CD4-positive, alpha-beta T cell treated with Interleukin-6 at 100 ng/mL for 8 hours (primary cell): ENCODE measurements at regions not wholly inside any gene's neighbourhood (a gene's known extent, or its start where the extent isn't known, plus 50 kb on each side); places are given as distances from the start of the nearest gene placed in this dataset.
"Not testable (repeated sequence)": the region's sequence is repeated elsewhere in the genome, so short reads cannot be mapped to it uniquely, and the experiment has no call there.

Experiments used
- DNase-seq: peaks from one replicate; pipeline ENCODE4 v3.0.0-alpha.2; 2020; ENCODE audit warnings: mixed read lengths, low spot score

DNA sequence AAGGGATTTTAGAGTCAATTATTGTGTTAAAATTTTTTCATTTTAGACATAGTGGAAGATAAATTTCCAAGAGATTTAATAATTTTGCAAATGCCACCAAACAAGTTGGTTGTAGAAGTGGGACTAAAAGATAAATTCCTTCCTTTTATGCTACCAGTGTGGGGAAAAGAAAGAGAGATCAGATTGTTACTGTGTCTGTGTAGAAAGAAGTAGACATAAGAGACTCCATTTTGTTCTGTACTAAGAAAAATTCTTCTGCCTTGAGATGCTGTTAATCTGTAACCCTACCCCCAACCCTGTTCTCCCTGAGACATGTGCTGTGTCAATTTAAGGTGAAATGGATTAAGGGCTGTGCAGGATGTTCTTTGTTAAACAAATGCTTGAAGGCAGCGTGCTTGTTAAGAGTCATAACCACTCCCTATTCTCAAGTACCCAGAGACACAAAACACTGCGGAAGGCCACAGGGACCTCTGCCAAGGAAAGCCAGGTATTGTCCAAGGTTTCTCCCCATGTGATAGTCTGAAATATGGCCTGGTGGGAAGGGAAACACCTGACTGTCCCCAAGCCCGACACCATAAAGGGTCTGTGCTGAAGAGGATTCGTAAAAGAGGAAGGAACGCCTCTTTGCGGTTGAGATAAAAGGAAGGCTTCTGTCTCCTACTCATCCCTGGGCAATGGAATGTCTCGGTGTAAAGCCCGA, 117.0 kb downstream of the CEP44 start:
- not testable (repeated sequence) for DNase-seq

DNA sequence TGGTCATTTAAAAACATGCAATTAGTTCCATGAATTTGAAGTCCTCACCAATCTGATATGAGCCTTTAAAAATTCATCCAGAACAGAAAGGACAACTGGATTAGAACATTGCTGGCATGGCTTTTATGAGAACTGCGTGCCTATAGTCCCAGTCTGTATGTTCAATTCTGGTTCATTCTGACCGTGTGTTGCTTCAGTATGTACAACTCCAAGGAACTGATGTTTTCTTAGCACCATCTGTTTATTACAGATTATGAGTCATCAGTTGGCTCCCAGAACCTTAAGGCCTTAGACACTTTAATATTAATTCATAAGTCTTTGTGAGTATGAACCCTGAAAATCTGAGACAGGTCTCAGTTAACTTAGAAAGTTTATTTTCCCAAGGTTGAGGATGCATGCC, 115.0 kb downstream of the CEP44 start:
- DNase-seq, result no peak

DNA sequence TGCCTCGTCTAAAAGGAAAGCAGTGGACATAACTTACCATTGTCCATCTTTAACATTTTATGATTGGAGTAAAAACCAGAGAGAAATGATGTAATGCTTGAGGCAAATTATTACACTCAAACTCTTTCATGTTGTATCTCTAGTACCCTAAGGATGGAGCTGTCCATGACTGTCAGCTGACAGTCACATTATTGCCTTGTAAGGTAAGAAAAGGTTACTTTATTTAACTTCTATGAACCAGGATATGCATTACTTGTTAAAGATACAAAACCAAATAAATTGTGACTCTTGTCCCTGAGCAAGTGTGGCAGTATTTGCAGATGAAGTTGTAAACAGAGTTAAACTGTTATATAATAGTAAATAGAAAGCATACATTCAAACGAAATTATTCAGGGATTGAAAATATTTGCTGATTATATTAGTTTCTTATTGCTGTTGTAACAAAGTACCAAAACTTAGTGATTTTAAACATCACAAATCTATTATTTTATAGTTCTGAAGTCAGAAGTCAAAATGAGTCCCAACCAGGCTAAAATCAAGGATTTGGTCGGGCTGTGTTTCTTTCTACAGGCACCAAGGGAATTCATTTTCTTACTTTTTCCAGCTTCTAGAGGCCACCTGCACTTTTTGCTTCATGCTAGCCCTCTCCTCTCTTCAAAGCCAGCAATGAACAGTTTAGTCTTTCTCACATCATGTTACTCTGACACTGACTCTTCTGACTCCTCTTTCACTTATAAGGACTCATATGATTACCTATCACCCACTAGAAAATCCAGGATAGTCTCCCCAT, 113.8 kb downstream of the CEP44 start:
- no peak for DNase-seq

DNA sequence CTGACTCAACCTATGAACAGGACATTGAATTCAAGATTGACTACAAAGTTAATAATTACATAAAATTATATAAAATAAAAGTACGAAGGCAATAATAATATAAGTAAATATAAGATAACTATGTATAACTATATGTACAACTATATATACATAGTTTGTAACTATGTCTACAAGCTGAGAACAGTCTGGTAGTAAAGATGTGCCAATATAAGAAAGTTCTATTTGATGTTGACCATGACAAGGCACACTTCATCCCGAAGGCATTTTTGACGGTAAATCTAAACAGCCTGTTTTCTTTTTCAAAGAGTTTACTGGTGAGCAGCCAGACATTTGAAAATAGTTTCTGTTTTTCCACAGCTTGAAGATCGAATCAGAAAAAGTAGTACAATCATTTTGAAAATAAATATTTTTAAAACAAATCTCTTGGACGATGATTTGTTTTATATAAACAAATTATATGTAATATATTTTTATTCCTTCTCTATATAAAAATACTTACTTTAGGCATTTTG, 112.9 kb downstream of the CEP44 start:
- DNase-seq, result no peak

DNA sequence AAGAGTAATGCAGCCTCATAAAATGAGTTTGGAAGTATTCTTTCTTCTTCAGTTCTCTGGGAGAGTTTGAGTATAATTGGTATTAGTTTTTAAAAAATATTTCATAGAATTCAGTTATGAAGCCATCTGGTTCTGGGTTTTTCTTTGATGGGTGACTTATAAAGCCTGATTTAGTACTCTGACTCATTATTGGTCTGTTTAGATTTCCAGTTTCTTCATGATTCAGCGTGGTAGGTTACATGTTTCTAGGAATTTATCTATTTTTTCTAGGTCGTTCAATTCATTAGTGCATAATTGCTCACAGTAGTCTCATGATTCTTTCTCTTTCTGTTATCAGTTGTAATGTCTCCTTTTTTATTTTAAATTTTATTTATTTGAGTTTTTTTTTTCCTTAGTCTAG, 111.2 kb downstream of the CEP44 start:
- no peak for DNase-seq

DNA sequence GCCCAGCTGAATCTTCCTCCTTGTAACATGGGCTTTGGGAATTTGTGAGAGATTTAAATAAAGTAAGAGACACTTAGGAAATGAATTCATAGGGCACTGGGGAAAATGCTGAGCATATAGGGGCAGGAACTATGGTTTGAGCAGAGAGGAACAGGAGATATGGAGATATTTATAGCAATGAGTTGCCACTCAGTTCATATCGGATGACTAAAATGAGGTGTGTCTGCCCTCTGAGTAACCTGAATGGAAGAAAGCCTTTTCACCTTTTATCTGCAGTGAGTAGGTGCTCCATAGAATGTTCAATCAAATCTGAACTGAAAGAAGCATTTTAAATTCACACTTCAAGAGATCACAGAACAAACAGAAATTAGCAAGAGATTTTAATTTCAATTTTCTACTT, 105.7 kb downstream of the CEP44 start:
- DNase-seq, result no peak

DNA sequence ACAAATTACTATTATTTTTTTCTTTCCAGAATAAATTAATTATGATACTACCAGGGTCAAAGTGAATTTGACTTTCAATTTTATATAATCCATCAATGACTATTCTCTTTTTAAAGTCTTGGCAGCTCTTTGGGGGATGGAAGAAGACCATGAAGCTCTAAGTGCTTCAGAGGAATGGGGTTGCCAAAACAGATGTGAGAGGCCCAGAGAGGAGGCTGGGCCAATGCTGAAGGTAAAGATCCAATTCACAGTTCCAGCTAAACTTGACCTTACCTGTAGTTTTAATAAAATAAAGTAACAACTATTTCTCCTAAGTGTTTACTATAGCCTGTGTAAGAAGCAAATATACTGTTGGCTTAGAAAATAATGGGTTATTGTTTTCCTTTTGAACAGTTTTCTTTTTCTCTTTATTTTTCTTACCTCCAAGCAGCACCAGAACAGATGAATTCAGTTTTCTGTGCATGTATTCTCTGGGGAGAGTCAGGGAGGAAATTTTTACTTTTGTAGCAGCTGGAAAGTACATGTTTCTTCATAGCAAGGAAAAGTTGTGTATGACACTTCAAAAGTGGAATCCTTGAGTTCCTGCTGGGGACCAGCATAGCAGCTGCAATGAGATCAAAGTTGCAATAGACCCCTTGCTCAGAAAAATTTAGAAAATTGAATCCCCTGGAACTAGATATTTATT, 104.9 kb downstream of the CEP44 start:
- DNase-seq, result no peak

DNA sequence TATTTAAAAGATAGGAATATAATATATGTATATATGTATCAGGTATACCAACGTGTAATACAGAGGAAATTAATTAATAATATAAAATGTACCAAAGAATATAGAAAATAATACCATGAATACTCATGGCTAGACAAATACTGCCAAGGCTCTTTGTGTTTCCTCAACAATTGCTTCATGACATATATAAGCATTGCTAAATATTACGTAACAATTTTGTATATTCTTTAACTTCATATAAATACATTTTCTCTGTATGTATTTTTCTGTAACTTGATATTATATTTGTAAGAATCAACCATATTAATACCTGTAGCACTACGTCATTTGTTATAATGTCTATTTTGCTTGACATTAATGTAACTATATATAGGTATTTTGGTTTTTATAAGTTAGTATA, 104.0 kb downstream of the CEP44 start:
- DNase-seq, result no peak

DNA sequence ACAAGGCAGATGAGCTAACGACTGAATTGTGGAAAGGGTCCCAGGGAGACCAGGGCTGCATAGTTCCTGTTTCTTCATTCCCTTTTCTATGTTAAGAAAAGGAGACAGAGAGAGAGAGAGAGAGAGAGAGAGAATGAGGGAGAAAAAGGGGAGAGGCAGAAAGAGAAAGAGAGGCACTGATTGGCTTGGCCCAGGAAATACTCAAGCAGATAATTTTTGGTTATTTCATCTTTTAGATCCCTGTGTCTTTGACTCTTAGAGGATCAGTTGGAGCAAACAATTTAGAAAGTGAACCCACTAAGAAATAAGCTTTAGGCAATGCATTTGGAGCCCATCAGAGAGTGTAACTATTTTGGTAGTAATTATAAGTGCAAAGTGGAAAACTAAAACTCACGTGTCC, 103.4 kb downstream of the CEP44 start:
- no peak for DNase-seq

DNA sequence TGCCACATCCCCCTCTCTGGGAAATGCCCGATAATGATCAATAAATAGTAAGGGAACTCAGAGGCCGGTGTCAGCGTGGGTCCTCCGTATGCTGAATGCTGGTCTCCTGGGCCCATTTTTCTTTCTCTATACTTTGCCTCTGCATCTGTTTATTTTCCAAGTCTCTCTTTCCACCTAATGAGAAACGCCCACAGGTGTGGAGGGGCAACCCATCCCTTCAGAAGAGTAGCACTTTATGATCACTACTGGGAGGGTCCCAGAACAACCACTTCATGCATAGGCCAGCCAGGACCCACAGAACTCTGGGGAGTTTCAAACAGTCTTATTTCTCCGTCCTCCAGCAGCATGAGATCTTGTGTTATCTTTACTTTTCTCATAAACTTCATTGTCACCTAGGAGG, 100.1 kb downstream of the CEP44 start:
- DNase-seq, result no peak

DNA sequence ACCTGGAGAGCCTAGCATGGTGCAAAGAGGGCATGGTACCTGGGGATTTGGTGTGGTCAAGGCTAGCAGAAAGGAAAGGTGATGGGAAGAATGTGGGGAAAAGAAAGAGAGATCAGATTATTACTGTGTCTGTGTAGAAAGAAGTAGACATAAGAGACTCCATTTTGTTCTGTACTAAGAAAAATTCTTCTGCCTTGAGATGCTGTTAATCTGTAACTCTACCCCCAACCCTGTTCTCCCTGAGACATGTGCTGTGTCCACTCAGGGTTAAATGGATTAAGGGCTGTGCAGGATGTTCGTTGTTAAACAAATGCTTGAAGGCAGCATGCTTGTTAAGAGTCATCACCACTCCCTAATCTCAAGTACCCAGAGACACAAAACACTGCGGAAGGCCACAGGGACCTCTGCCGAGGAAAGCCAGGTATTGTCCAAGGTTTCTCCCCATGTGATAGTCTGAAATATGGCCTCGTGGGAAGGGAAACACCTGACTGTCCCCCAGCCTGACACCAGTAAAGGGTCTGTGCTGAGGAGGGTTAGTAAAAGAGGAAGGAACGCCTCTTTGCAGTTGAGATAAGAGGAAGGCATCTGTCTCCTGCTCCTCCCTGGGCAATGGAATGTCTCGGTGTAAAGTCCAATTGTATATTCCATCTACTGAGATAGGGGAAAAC, 99.4 kb downstream of the CEP44 start:
- not testable (repeated sequence) for DNase-seq
